ENCODE measurements at regions not wholly inside any gene's neighbourhood (a gene's known extent, or its start where the extent isn't known, plus 50 kb on each side); places are given as distances from the start of the nearest gene placed in this dataset.
A peak's percentile ranks its signal among the peaks of the same experiment; 100 is the strongest.

DNA sequence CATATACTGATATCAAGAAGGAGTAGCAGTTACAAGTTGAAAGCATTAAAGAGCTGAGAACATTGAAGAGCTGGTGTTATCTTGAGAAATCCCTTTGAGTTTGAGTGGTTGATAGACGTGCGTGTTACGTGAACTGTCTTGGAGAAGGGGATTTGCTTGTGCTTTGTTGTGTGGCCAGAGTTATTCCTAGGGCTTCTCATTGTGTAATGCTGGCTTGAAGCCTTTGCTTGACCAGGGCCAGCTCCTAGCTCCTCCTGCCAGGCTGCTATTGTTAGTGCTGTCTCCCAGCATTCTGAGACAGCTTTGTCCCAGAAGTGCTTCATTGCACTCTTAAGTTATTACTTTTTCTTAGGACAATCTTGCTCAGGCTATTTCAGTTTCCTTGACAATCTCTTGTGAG lies 116.2 kb upstream of the KCNK2 start:
- in situ Hi-C loops (cut with HindIII; ENCODE audit: low sequenced_read_pairs), result no loop called here

DNA sequence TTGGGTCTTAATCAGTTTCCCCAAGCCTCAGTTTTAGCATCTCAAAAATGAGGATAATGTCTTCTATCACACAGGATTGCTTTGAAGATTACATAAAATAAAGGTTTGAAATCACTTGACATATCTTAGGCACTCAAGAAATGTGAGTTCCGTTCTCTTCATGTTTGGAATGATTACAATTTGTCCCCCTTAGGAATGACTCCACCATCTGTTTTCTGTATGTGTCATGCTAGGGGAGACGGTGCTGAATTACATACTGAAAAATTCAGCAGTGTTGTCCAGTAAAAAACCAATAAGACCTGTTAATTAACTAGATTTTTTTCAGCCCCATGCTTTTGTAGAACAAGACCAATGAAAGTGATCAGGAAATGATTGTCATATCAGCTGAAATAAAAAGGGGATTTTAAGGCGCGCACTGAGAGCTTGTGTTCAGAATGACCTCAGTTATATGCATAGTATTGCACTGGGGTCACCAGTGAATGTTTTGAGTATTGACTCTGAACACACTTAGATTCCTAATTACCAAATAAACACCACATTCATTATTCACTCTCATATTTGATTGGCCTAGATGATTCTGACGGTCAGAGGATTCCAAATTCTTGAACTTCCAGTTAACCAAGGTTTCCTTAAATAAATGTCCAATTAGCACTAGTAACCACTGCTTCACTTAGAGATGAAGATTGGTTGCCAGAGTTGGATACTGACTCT lies 114.5 kb upstream of the KCNK2 start:
- DNase-seq (ENCODE audit: low spot score), result no peak
- in situ Hi-C loops (cut with HindIII; ENCODE audit: low sequenced_read_pairs), result no loop called here

More for the DNA sequence above, 116.2 kb upstream of the KCNK2 start:
- peak; percentile 5 for DNase-seq (ENCODE audit: low spot score)

DNA sequence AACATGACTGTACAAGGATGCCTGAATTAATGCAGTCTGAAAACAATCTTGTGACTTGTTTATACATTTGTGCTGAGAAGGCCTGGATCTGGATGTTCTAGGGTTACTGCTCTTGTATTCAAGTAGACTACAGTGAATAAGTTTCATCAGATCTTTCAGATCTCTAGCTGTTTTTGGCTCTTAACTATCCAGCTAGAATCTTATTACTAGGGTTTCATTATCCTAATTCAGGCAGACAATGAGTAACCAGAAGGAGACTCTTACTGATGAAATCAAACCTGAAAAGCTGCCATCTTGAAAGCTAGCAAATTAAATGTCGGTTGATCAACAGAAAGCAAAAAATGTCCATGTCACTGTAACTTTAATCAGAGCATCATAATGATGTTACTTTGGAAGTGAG lies 112.5 kb upstream of the KCNK2 start:
- in situ Hi-C loops (cut with HindIII; ENCODE audit: low sequenced_read_pairs), result no loop called here

DNA sequence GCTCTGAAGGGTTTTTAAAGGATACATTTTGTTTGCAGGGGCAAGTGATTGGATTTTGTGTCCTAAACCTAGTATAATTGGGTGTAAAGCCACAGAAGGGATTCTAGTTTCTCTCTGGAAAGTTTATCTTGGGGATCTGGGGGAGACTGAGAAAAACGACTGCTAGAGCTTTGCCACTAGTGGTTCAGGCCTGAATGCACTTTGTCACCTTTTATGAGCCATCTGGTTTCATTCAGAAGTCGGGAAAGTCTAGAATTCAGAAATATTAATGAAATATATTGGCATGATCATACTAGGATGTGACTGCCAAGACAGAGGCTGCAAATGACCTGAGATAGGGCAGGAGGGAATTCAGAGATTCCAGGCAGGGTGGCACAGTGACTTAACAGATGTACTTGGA lies 111.5 kb upstream of the KCNK2 start:
- in situ Hi-C loops (cut with HindIII; ENCODE audit: low sequenced_read_pairs), result no loop called here
- DNase-seq (ENCODE audit: low spot score), result no peak

More for the DNA sequence above, 112.5 kb upstream of the KCNK2 start:
- DNase-seq (ENCODE audit: low spot score), result no peak

DNA sequence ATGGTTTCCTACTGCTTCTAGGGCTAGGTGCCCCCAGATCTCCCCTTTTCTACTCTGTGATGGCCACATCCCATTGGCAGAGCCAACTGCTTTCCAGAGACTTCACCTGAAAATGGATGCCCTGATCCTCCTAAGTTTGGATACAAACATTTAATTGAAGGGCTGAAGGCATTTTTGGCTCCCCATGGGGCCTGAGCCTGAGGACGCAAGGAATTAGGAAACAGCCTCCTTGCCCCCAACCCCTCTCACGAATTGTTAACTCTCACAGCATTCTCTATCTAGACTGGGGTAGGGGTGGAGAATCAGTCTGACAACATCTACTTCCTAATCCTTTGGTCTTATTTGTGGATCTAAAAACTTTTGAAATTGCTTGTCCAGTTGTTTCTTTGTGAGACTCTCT lies 108.5 kb upstream of the KCNK2 start:
- in situ Hi-C loops (cut with HindIII; ENCODE audit: low sequenced_read_pairs), result no loop called here
- DNase-seq (ENCODE audit: low spot score), result no peak

DNA sequence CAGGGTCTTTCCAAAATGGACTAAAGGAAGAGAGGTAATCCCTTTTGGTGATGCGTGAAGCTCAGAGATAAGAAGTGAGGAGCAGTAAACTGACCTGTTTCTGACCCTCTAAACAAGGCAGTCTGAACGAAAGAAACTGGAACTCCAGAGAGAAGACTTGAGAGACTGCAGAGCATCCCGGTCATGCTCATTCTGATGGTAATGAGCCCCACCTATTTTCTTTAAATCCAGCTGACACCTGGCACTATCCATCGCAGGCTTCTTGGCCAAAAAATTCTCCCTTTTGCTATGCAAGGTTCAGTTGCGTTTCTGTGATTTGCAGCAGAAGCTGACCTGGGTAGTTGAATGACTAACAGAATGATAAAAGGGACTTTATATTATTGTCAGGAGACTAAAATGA lies 105.9 kb upstream of the KCNK2 start:
- in situ Hi-C loops (cut with HindIII; ENCODE audit: low sequenced_read_pairs), result no loop called here
- DNase-seq (ENCODE audit: low spot score), result no peak

DNA sequence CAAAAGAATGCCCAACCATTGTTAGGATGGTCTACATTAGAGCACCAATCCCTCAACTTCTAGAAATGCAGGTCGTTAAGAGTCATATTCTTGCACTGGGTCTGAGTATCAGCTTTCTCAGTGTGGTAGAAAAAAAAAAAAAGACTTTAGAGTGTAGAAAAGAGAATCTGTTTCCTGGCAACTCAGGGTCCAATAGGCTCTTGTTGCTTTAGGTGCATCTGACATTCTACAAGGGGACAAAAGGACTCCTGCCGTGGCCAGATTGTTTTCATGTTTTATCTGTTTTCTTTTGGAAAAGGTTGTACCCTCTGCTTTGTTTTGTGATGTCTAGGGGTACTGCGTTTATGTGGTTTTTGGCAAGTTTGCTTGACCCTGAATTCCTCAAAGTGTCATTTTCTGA lies 105.4 kb upstream of the KCNK2 start:
- in situ Hi-C loops (cut with HindIII; ENCODE audit: low sequenced_read_pairs), result no loop called here

DNA sequence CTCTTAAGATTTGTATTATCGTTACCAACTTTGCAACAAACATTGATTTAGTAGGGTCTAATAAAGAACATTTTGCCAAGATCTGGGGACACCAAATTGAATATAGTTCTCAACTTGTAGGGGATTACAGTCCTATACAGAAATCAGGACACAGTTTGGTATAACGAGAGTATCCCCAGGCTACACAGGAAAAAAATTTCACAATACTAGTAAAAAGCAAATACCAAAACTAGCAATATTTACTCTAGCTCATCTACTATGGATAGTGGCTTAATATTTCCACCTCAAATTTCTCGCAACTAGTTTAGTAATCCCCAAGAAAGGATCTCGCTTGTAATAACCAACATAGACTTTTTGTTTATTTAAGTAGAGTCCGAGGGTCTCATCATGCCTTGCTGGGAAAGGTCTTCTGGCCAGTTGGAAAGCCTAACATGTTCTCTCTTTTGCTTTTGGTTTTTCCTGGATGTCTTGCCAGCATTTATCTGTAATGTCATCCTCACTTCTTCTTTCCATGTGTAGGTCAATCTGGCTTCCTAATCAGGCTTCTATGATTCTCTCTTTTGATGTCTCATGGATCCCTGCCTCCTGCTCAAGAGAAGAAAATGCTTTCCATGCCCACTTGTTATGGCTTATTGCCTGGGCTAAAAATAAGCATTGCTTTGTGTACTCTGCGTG lies 104.7 kb upstream of the KCNK2 start:
- in situ Hi-C loops (cut with HindIII; ENCODE audit: low sequenced_read_pairs), result no loop called here
- DNase-seq (ENCODE audit: low spot score), result no peak

More for the DNA sequence above, 105.4 kb upstream of the KCNK2 start:
- no peak for DNase-seq (ENCODE audit: low spot score)

DNA sequence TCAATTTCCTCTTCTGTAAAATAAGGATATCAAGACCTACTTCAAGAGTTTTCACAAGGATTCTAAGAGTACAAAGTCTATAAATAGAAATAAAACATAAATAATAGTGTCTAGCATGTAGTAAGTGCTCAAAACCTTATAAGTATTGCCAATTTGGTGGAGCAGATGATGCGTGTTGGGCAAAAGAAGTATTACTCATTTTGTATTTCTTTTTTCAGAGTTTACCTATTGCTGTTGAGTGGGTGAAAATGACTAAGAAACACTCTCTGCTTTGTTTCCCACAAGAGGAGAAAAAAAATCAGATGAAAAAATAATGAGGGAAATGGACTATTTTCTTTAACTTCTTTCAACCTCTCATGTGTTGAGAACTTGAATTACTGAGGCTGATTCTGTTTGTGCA lies 103.3 kb upstream of the KCNK2 start:
- DNase-seq (ENCODE audit: low spot score), result no peak
- in situ Hi-C loops (cut with HindIII; ENCODE audit: low sequenced_read_pairs), result no loop called here

DNA sequence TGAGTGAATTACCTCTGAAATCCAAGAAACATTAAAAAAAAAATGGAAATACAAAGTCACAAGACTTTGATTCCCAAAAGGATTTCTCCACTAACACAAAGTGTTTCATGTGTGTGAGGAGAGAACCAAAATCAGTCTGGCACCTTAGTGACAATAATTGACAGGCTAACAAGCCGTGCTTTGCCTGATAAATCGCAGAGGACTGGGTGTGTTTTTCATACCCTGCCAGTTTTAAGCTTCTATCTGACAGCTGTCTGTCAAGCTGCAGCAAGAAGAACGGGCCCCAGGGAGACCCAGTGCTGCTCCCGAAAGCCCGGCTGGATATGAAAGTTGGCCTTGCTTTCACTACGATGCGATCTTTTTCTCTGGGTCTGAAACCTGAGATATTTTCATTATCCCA lies 101.6 kb upstream of the KCNK2 start:
- in situ Hi-C loops (cut with HindIII; ENCODE audit: low sequenced_read_pairs), result no loop called here
- no peak for DNase-seq (ENCODE audit: low spot score)

DNA sequence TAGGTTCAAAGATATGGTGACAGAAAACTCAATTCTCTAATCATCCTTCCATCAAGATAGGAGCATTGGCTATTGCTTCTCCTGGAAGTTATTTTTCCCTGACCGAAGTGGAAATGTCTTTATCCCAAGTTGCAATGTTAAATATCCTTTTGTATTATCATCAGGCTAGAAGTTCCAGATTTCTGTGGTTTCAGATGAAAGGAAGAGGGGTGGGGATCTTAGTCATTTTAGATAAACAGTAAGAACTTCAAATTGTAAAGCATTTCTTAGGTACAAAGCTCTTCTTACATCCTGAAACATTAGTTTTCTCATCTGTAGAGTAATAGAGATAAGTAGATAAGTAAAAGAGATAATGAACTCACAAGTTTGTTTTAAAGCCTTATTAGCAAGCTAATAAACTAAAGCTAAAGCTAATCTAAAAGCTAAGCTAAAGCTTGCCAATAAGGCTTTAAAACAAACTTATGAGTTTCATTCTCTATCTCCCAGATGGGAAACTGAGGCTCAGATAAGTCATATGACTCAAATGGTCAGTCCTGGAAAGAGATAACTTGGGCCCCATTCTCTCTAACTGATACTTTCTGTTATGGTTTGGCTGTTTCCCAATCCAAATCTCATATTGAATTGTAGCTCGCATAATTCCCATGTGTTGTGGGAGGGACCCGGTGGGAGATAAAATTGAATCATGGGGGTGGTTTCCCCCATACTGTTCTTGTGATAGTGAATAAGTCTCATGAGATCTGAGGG lies 99.2 kb upstream of the KCNK2 start:
- in situ Hi-C loops (cut with HindIII; ENCODE audit: low sequenced_read_pairs), result no loop called here
- DNase-seq (ENCODE audit: low spot score), result no peak

DNA sequence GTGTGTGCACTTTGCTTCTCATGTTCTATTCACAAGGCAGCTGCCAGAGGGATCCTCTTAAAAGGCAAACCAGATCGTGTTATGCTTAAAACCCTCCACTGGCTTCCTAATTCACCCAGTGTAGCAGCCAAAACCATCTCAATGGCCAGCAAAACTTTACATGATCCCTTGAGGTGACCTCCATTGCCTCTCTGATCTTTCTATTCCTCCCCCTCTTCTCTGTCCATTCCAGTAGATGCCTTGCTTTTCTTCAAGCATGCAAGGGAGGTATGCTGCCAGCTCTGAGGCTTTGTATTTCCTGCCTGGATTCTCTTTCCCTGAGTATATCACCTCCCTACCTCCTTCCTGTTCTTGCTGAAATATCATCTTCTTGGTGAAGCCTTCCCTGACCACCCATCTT lies 93.2 kb upstream of the KCNK2 start:
- no peak for DNase-seq (ENCODE audit: low spot score)
- in situ Hi-C loops (cut with HindIII; ENCODE audit: low sequenced_read_pairs), result no loop called here

DNA sequence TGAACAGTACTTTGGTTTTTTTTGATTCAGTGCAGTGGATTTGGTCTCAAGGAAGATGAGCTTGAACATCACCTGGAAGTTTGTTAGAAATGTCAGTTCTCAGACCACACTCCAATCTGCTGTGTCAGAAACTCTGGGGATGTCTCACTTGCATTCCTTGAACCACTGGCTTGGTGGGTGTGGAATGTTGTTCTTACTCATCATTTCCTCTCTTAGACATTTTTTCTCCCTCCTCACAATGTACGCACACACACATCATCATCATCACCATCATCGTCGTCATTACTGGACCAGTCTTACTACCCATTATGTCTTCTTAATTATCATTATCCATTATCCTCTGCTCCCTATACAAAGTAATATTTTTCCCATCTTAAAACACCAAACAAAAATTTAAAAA lies 91.9 kb upstream of the KCNK2 start:
- no peak for DNase-seq (ENCODE audit: low spot score)
- in situ Hi-C loops (cut with HindIII; ENCODE audit: low sequenced_read_pairs), result no loop called here

DNA sequence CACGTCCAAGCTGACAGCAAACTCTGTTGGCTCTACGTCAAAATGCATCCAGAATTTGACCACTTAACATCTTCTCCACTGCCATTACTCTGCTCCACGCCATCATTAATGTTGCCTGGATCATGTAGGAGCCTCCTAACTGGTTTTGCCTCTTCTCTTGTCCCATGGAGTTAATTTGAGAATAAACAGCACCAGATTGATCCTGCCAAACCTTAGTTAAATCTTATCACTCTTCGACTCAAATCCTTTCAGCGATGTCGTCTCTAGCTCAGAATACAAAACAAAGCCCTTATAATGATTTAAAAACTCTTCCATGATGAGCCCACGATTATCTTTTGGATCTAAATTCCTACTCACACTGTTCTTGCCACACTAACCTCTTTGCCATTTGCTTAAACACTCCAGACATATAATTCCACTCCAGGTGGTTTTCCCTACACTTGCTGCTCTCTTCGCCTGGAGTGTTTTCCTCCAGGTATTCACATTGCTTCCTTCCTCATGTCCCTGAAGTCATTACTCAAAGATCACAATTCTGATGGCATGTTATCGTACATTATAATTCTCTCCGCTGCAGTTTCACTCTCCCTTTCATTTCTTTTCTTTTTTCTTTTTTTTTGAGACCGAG lies 90.7 kb upstream of the KCNK2 start:
- in situ Hi-C loops (cut with HindIII; ENCODE audit: low sequenced_read_pairs), result no loop called here
- no peak for DNase-seq (ENCODE audit: low spot score)

DNA sequence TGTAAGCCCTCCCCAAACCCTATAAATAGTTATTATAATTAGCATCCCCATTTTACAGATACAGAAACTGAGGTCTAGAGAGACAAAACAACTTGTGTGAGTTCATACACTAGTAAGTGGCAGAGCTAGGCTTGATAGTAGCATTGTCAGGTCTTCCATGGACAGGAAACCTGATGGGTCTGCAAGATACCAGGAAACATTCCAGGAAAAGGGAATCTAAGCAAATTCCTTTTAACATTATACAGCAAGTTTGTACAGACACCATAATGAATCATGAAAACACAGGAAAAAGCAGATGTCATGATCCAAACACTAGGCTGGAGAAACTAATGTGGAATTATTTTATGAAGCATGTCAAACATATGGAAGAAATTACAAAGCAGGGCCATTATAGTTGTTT lies 89.1 kb upstream of the KCNK2 start:
- in situ Hi-C loops (cut with HindIII; ENCODE audit: low sequenced_read_pairs), result no loop called here
- DNase-seq (ENCODE audit: low spot score), result no peak

DNA sequence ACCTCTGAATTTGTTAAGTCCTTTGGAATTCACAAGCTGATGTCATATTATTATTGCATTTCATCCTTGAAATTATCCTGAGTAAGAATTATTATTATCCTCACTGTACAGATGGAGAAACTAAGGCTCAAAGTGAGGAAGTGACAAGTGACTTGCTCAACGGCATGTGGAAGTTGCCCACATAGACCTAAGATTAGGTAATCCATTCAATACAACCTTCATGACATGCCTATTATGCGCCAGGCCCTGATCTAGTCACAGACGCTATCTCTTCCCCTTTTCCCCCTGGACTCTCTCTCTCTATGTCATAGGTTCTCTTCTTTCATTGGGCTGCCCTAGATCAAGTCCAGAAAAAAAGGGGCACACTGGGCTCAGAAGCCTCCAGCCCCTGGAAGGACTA lies 84.9 kb upstream of the KCNK2 start:
- in situ Hi-C loops (cut with HindIII; ENCODE audit: low sequenced_read_pairs), result no loop called here

DNA sequence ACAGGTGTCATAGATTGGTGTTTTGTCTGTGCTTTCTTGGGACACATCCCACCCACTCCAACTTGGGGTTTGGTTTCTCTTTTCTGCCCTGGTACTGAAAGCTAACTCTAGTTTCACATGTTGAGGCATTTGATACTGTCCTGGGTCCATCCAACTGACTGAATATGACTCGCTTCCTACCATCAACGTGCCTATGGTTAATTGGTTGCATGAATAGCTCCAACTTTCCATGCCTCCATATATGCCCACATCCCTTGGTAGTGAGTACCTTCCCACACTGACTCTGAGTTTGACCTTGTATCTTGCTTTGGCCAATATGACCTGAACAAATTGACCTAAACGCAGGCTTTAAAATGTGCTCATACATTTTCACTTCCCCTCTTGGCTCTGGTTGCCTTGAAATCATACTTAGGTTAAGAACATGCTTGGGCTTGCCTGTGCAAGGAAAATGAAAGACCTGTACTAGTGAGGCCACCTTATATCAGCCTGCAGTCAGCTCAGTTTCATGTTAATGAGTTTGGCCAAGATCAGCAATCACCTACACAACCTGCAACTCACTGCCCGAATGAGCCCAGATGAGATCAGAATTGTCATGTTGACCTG lies 81.0 kb upstream of the KCNK2 start:
- no peak for DNase-seq (ENCODE audit: low spot score)
- in situ Hi-C loops (cut with HindIII; ENCODE audit: low sequenced_read_pairs), result no loop called here

More for the DNA sequence above, 84.9 kb upstream of the KCNK2 start:
- DNase-seq (ENCODE audit: low spot score), result no peak

DNA sequence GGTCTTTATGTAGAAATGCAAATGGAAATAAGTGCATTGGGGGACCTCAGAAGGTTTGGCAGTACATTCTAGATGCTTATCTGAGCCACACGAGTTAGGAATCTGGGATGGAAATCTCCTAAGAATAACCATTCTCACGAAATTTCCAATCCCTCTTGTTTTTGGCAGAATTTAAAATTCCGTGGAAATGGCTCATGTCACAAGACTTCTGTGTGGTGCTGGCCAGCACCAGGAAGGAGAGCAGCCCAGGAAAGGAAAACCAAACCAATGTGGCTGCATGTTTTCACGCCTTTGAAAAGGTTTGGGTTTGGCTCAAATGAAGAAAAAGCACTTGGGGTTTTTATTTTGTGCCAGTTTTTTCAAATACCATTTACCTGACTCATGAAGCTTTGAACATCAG lies 80.1 kb upstream of the KCNK2 start:
- DNase-seq (ENCODE audit: low spot score), result no peak
- in situ Hi-C loops (cut with HindIII; ENCODE audit: low sequenced_read_pairs), result no loop called here

DNA sequence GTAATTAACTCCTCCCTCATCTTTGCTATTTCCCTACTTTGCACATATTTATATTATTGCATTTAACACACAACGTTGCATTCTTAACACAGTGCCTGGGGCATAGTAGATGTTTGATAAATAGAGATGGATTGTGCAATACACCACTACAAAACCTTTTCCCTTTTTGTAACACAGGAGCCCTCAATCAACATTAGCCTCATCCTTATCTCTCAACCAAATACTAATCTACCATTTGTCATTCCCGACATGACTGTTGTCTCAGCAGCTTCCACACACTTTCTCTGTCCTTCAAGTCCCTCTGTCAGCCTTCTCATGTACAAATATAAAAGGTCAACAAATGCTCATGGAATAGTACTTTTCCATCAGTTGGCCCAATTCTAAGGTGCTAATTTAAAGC lies 78.9 kb upstream of the KCNK2 start:
- no peak for DNase-seq (ENCODE audit: low spot score)
- in situ Hi-C loops (cut with HindIII; ENCODE audit: low sequenced_read_pairs), result no loop called here
